Endothelial cell of umbilical vein (primary cell): ENCODE measurements at regions not wholly inside any gene's neighbourhood (a gene's known extent, or its start where the extent isn't known, plus 50 kb on each side); places are given as distances from the start of the nearest gene placed in this dataset.

ENCODE experiments used
- BruUV-seq: library from RNA; stranded (reverse); fragments of 400-500 nt; replicated peaks from 2 replicates; lab custom pipeline; 2021; lab: Mats Ljungman, UMichigan
- CTCF ChIA-PET: fragments of 300-600, 350-600 bp; sonication (Branson Sonifier 250); formaldehyde crosslinking; loops from one replicate; lab custom pipeline; 2021; ENCODE audit warnings: antibody characterized with exemption, inconsistent platforms; lab: Charles Lee
- POLR2A ChIA-PET: fragments of 300-600, 350-600 bp; sonication (Branson Sonifier 250); formaldehyde crosslinking; loops from one replicate; lab custom pipeline; 2021; ENCODE audit warnings: antibody characterized with exemption, inconsistent platforms; lab: Charles Lee
- DNase-seq: peaks from one replicate; pipeline ENCODE4 v3.0.0-alpha.2; 2011; ENCODE audit warnings: low read depth, low spot score
- FAIRE-seq: peaks from 2 replicates; lab custom pipeline; 2011; peaks lifted over from hg19 to GRCh38; lab: Jason Lieb, UNC
- H2AFZ ChIP-seq: 2 replicates; pipeline ENCODE4 v1.6.0; 2012; ENCODE audit warnings: low read depth, low read length, control low read depth, inconsistent platforms
- H3K27ac ChIP-seq: 2 replicates; pipeline ENCODE4 v1.5.1; 2011; ENCODE audit warnings: low read depth, mild to moderate bottlenecking, control low read depth, low read length, moderate library complexity; ENCODE audit not compliant: insufficient read depth
- H3K27me3 ChIP-seq, 2 experiments: 2 replicates each; pipeline versions ENCODE4 v1.6.0 to v1.6.1; 2011; ENCODE audit warnings: low read length in 2 of 2, mixed read lengths in 1 of 2; ENCODE audit not compliant: control insufficient read depth in 2 of 2, insufficient read depth in 2 of 2
- H3K36me3 ChIP-seq, 2 experiments: 2 replicates in 1 of 2; 3 replicates in 1 of 2; pipeline ENCODE4 v1.5.1; 2011; ENCODE audit warnings: low read length in 2 of 2, mild to moderate bottlenecking in 1 of 2, moderate library complexity in 1 of 2; ENCODE audit not compliant: control insufficient read depth in 2 of 2, insufficient read depth in 2 of 2; ENCODE audit errors: extremely low read depth in 1 of 2
- H3K4me1 ChIP-seq: 3 replicates; pipeline ENCODE4 v1.5.1; 2011; ENCODE audit warnings: mild to moderate bottlenecking, low read length; ENCODE audit not compliant: control insufficient read depth, insufficient read depth; ENCODE audit errors: extremely low read depth
- H3K4me2 ChIP-seq: 2 replicates; pipeline ENCODE4 v1.6.1; 2011; ENCODE audit warnings: low read length, control low read depth, mixed read lengths; ENCODE audit not compliant: insufficient read depth
- H3K4me3 ChIP-seq, 3 experiments: fragments of 200-600 bp in 1 of 3; sonication (generic), shearing (Covaris generic) in 1 of 3; replicated peaks in 1 of 3; 2 replicates each; pipeline ENCODE4 v1.5.1; 2011 to 2016; ENCODE audit warnings: control low read depth in 3 of 3, low read length in 3 of 3, mild to moderate bottlenecking in 2 of 3, inconsistent platforms in 1 of 3, low read depth in 1 of 3, moderate library complexity in 1 of 3; ENCODE audit not compliant: insufficient read depth in 1 of 3
- H3K79me2 ChIP-seq: 2 replicates; pipeline ENCODE4 v1.6.0; 2012; ENCODE audit warnings: low read length, inconsistent platforms; ENCODE audit not compliant: control insufficient read depth, insufficient read depth
- H3K9ac ChIP-seq: replicated peaks from 2 replicates; pipeline ENCODE3; 2011; ENCODE audit warnings: low read length, control low read depth; ENCODE audit not compliant: insufficient read depth; ENCODE audit errors: extremely low read depth
- H3K9me1 ChIP-seq: replicated peaks from 3 replicates; pipeline ENCODE4 v1.6.0; 2011; ENCODE audit warnings: mild to moderate bottlenecking, low read length; ENCODE audit not compliant: control insufficient read depth, insufficient read depth; ENCODE audit errors: extremely low read depth
- H3K9me3 ChIP-seq: replicated peaks from 2 replicates; pipeline ENCODE4 v1.5.1; 2012; ENCODE audit warnings: low read length, inconsistent platforms; ENCODE audit not compliant: control insufficient read depth, insufficient read depth
- H4K20me1 ChIP-seq: replicated peaks from 2 replicates; pipeline ENCODE3; 2011; ENCODE audit warnings: mild to moderate bottlenecking, low read length; ENCODE audit not compliant: control insufficient read depth, insufficient read depth; ENCODE audit errors: extremely low read depth
- CTCF ChIP-seq, 2 donors: IDR thresholded peaks; 1 replicate in 1 of 2; 2 replicates in 1 of 2; pipeline ENCODE4 v1.5.1; 2011; ENCODE audit warnings: low read length in 2 of 2, mild to moderate bottlenecking in 2 of 2, moderate library complexity in 2 of 2, control low read depth in 1 of 2, inconsistent platforms in 1 of 2, low read depth in 1 of 2; ENCODE audit not compliant: insufficient read depth in 1 of 2; ENCODE audit errors: extremely low read depth in 1 of 2
- EZH2 ChIP-seq: IDR thresholded peaks from 2 replicates; pipeline ENCODE4 v1.6.1; 2012; ENCODE audit warnings: borderline replicate concordance, low read depth, mild to moderate bottlenecking, moderate library complexity, low read length, inconsistent platforms; ENCODE audit not compliant: severe bottlenecking
- FOS ChIP-seq: IDR thresholded peaks from 2 replicates; pipeline ENCODE4 v1.6.1; 2011; ENCODE audit warnings: mild to moderate bottlenecking, low read length, moderate library complexity, borderline replicate concordance; ENCODE audit not compliant: insufficient read depth
- GATA2 ChIP-seq: IDR thresholded peaks from 2 replicates; pipeline ENCODE4 v1.7.0; 2011; ENCODE audit warnings: low read depth, mild to moderate bottlenecking, moderate library complexity, mixed read lengths, low read length; ENCODE audit not compliant: insufficient read length, insufficient read depth
- JUN ChIP-seq: IDR thresholded peaks from 2 replicates; pipeline ENCODE4 v1.6.1; 2011; ENCODE audit warnings: borderline replicate concordance, low read depth; ENCODE audit not compliant: insufficient read length, insufficient read depth
- MAX ChIP-seq: IDR thresholded peaks from 2 replicates; pipeline ENCODE4 v1.6.1; 2011; ENCODE audit not compliant: insufficient read depth, insufficient read length
- MYC ChIP-seq: IDR thresholded peaks from one replicate; pipeline ENCODE4 v1.6.1; 2011; ENCODE audit warnings: mild to moderate bottlenecking, low read depth, low read length
- POLR2A ChIP-seq: IDR thresholded peaks from 2 replicates; pipeline ENCODE4 v1.6.1; 2012; ENCODE audit warnings: low read depth, mild to moderate bottlenecking, control low read depth, low read length
- POLR2AphosphoS5 ChIP-seq: IDR thresholded peaks from 2 replicates; pipeline ENCODE4 v1.6.1; 2012; ENCODE audit warnings: low read depth, mild to moderate bottlenecking, control low read depth, low read length, moderate library complexity; ENCODE audit not compliant: insufficient read depth
- dilution Hi-C: fragments of 300-500 bp; cut with MboI; formaldehyde crosslinking; loops from one replicate; pipeline ENCODE4 v1.15.0; 2019; ENCODE audit warnings: low sequenced_read_pairs; ENCODE audit not compliant: extremely low pct_ligation_motif_present
- intact Hi-C: fragments of 100-400 bp; cut with micrococcal nuclease; formaldehyde crosslinking; loops from one replicate; pipeline ENCODE4 v1.10.0; 2022

DNA sequence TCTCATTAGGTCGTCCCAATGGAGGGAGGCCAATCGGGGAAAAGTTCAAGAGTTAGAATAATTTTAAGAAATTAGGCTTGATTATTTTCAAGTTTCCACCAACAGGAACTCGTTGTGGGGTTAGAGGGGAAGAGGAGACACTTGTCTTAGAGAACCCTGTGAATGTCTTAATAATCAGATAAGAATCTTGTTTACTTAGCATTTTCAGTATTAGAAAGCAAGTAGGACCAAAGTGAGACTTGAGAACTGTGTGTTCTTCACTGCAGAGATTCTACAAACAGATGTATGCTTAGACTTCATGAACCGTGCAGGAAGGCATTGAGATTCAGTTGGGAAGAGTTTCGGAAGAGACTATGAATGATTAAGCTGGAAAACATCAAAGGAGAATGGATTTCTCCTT lies 69.0 kb upstream of the HMHB1 start:
- peaks cover 0 to 1% of the 10 kb centered on the region in 2 experiments for H3K27me3 ChIP-seq
- H3K79me2 ChIP-seq: no peaks in the 10 kb centered on the region
- H4K20me1 ChIP-seq: no peaks in the 10 kb centered on the region
- dilution Hi-C loops (no loop called here), intact Hi-C loops (no loop called here)
- TF ChIP-seq CTCF (IDR thresholded peaks at IDR 0.05; ENCODE audit: extremely low read depth in 1 of 2, insufficient read depth in 1 of 2, low read depth in 1 of 2, low read length in 2 of 2) (no peak), EZH2 (no peak), FOS (no peak), GATA2 (no peak), MAX (no peak), MYC (no peak), POLR2A (no peak), JUN (no peak), POLR2AphosphoS5 (no peak)
- no peak overlapping the region for H3K4me2 ChIP-seq
- H3K9ac ChIP-seq: no peak overlapping the region
- H3K36me3 ChIP-seq: no peaks in the 10 kb centered on the region
- FAIRE-seq (no peak), DNase-seq (no peak)
- no peak overlapping the region for H2AFZ ChIP-seq
- no peak overlapping the region for H3K27ac ChIP-seq
- POLR2A ChIA-PET: no interaction called here
- H3K4me1 ChIP-seq: no peaks in the 10 kb centered on the region
- H3K4me3 ChIP-seq: no peak overlapping the region
- CTCF ChIA-PET: no interaction called here
- no TSS peak for BruUV-seq
- H3K9me1 ChIP-seq: no peaks in the 10 kb centered on the region
- H3K9me3 ChIP-seq: no peaks in the 10 kb centered on the region
